NCI-H510A treated with DMSO at 0.1 percent for 48 hours (cell line): ENCODE measurements at regions not wholly inside any gene's neighbourhood (a gene's known extent, or its start where the extent isn't known, plus 50 kb on each side); places are given as distances from the start of the nearest gene placed in this dataset.
"Not testable (repeated sequence)": the region's sequence is repeated elsewhere in the genome, so short reads cannot be mapped to it uniquely, and the experiment has no call there.

Source experiments
- DNase-seq: peaks from one replicate; lab custom pipeline; 2025; lab: John Stamatoyannopoulos, UW

- DNase-seq: not testable (repeated sequence)
Observed at GRCh38 chr15:77896147-77897112, 181.1 kb downstream of the TBC1D2B start.

DNA sequence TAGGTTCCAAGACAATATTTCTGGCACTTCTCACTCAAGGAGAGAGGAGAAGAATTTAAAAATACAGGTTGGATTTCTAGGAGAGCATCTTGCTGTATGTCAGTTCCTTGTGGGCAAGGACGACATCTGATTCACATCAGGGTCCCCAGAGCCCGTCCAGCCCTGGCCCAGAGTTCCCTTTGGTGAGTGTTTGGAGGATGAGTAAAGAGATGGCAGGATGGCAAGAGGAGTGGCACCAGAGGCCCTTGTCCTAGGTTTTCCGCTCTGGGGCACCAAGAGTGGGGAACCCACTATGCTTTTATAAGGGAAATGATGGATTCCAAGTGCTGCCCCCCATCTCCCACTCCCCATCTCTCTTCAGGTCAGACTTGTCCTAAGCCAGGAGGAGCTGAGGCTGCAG, 181.8 kb downstream of the TBC1D2B start:
- DNase-seq: no peak

DNA sequence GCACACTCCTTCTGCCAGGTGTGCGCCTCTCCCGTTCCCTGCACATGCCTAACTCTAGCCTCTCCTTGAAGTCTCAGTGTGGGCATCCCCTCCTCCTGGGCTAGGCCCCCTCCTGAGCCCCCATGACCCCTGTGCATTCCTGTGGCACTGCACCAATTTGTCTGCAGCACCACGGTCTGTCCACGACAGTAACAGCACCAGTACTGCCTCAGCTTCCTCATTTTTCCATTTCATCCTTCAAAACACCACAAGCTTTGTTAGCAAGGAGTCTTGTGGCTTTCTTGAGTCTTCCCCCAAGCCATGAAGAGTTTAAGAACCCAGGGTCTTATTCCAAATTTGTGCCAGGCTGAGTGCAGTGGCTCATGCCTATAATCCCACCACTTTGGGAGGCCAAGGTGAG, 182.4 kb downstream of the TBC1D2B start:
- not testable (repeated sequence) for DNase-seq

DNA sequence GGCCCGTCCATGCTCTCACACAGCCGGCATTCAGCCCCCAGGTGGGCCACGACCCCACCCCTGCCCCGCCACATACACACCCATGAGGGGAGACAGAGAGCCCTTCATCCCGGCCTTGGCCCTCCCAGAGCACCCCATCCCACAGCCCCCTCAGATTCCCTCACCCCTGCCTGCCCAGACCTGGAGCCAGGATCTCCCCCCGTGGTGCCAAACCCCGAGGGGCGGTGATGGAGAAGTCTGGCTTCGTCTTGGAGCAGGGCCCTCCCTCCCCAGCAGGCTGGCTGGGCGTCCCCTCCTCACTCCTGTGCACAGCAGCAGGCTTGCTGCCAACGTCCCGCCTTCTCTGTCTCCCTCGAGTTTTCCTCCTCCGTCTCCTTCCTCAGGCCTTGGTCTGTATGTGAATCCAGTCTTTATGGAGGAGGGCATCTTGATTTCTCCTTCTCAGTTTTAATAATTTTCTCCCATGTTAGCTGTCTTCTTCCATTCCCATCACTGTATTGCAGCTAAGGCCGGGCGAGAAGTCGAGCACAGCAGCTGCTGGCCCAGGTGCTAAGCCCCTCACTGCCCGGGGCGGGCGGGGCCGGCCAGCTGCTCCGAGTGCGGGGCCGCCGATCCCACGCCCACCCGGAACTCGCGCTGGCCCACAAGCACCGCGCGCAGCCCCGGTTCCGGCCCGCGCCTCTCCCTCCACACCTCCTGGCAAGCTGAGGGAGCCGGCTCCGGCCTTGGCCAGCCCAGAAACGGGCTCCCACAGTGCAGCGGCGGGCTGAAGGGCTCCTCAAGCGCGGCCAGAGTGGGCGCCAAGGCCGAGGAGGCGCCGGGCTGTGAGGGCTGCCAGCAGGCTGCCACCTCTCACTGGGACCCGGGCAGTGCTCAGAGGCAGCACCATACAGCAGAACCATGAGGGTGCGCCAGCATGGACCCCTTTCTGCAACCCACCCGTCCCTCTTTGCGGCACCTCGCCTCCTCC, 183.6 kb downstream of the TBC1D2B start:
- not testable (repeated sequence) for DNase-seq

DNA sequence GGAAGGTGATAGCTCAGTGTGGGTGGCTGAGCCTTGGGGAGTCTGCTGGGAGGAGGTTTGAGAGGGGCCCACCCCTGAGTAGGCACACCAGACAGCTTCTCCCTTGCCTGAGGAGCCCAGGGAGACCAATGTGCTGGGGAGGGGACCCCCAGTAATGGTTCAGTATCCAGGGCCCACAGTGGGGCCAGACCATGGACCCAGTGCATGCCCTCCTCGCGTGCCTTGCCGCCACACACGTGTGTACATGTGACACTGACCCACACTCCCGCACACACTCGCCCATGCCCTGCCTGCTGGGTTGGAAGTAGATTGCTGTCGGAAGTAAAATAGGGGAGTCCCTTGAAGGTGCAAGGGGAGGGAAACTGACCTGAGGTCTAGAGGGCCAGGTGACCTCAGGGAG, 184.3 kb downstream of the TBC1D2B start:
- not testable (repeated sequence) for DNase-seq

DNA sequence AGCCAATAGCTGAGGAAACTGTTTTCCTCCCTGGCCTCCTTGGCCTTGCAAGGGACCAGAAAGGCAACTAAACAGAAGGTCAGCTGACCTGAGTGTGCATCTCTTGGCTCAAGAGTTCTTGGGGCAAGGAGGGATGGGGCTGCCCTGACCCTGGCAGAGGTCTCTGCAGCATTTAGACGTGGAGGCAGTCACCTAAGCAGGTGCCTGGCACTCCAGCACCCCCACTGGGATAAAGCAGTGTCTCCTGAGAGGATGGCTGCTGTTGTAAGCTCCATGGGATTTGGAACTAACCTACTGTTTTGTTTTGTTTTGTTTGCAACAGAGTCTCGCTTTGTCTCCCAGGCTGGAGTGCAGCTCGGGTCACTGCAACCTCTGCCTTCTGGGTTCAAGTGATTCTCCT, 185.2 kb downstream of the TBC1D2B start:
- DNase-seq: no peak

DNA sequence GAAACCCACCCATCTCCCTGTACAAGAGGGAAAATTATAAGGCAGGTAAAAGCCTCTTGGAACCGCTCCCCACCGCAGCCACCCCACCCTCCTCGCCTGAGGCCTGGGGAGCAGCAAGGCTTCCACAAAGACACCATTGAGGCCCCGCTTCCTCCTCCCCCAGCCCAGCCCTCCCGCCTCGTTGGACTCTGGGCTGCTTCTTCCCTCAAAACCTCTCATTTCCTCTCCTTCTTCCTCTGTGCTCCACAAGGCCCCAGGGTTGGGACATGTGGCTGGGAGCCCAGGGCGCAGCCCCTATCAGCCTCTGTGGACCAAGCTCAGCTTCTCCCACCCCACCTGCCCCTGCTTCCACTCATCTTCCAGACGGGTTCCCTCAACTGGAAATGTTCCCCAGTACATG, 185.6 kb downstream of the TBC1D2B start:
- DNase-seq: not testable (repeated sequence)

DNA sequence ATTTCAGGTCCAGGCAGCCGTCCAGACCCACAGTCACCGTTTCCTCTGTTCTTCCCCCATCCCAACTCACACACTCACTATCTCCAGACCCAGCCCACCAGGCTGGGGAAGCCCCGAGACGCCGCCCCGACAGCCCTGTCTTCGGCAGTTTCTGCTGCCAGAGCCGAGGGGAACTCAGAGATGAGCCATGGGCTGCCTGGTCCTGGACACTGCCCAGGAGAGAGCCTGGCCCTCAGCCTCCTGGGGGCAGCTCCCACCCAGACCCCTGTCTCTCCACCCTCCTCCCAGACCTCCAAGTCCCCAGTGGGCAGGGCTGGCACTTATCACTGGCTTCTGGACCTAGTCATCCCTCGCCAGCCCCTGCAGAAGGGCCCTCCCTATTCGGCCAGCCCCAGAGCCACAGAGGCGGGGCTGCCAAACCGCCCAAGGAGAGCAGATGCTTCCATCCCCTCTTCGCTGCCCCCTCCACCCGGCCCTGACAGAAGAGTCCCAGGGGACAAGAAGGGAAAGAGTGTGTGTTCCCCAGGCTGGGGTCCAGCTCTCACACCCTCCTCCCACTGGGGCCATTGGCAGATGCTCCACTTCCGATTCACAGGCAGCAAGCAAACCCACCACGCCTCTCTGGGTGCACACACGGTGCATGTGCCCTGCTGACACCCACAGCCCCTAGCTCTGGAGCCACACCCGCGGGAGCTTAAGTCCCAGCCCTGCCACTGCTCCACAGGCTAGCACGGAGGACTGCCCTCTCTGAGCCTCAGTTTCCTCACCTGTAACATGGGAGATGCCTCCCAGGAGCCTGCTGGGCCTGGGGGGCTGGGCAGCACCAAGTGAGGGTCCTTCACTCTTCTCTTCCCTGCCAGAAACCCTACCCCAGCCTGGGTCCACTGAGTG, 186.4 kb downstream of the TBC1D2B start:
- DNase-seq: not testable (repeated sequence)

- not testable (repeated sequence) for DNase-seq
Observed at GRCh38 chr15:77889828-77890725, 187.4 kb downstream of the TBC1D2B start.

- DNase-seq: no peak
Observed at GRCh38 chr15:77889009-77889806, 188.3 kb downstream of the TBC1D2B start.

GRCh38 chr15:77887563-77888429, 189.7 kb downstream of the TBC1D2B start:
- not testable (repeated sequence) for DNase-seq

- DNase-seq: no peak
Observed at GRCh38 chr15:77886805-77887448, 190.6 kb downstream of the TBC1D2B start.

DNA sequence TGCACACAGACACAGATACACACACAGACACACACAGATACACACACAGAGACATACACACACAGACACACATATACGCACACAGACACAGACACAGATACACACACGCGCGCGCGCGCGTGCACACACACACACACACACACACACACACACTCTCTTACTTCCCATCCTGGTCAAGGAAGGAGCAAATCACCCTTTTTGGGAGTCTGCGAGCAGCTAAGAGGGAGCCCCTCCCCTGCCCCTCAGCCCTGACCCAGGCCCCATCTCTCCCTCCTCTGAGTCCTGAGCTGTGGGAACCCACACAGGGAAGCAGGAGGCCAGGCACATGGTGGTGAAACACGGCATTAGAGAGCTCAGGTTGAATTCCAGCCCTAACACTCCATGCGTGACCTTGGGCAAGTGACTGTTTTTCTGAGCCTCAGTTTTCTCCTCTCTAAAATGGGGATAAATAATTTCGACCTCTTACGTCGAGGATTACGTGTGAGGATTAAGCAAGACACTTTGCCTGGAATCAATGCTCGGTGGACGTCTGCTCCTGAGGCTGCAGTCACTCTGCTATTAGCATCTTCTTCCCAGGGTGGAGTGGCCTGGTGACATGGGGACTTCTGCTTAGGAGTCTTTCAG, 191.5 kb downstream of the TBC1D2B start:
- not testable (repeated sequence) for DNase-seq

- DNase-seq: not testable (repeated sequence)
Observed at GRCh38 chr15:77883012-77883411, 194.5 kb downstream of the TBC1D2B start.

DNA sequence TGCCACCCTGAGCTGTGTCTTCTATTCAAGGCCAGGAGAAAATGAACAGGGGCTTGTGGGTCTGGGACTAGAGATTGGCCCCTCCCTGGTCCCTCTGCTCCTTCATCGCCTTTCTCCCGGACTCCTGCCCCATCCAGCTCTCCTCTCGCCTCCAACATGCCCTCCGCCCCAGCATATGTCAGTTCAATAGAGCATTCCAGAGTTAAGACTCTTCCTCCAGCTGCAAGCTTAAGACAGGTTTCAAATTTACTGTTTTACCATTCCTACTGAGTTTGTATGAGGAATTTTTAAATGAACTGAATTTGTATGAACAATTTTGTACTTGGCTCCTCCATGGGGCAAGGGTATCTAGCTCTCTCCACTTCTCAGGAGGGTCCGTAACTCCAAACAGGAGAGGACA, 195.6 kb downstream of the TBC1D2B start:
- DNase-seq: no peak

DNA sequence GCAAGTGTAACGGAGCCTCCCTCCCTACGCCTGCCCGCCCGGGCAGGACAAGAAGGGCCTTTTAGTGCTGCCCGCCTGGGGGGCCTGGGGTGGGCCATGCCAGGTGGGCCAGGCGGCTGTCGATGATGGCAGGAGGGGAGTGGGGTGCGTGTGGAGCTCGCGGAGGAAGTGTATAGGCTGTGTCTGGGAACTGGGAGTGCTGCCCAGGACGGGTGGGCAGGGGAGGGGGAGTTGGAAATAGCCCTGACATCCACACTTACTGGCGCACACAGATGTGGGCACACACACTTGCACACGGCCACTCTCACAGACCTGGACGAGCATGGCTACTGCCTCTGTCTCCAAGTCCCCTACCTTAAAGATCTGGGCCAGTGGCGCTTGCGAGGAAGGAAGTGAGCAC, 196.0 kb downstream of the TBC1D2B start:
- DNase-seq: not testable (repeated sequence)

- DNase-seq: not testable (repeated sequence)
Observed at GRCh38 chr15:77879466-77879865, 198.0 kb downstream of the TBC1D2B start.
